ENCODE measurements at regions not wholly inside any gene's neighbourhood (a gene's known extent, or its start where the extent isn't known, plus 50 kb on each side); places are given as distances from the start of the nearest gene placed in this dataset.

DNA sequence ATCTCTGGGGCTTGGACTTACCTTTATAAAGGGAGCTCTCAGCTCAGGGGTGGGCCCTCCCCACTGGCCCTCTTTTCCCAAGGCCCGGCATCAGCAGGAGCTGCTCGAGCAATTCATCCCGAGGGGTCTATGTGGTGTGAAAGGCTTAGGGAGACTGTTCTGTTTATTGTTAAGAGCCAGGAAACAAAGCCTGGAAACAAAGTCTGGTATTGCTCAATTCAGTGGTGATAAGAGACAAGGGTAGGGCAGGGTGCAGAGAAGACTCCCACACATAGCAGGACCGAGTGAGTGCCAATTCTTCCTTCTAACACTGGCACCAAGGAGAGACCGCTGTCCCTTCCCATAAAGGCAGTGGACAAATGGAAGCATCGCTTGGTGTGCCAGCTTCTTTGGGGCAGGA is 750.7 kb downstream of the KCNJ18 start:
- Histone ChIP-seq H3K4me1 (ENCODE audit: insufficient read depth, low read length) (no peaks in the 10 kb centered on the region), H3K9me3 (ENCODE audit: control insufficient read depth, insufficient read depth, low read length) (no peaks in the 10 kb centered on the region), H3K36me3 (ENCODE audit: insufficient read depth, low read length) (no peaks in the 10 kb centered on the region), H3K9ac (ENCODE audit: low read depth, low read length) (no peak overlapping the region)

DNA sequence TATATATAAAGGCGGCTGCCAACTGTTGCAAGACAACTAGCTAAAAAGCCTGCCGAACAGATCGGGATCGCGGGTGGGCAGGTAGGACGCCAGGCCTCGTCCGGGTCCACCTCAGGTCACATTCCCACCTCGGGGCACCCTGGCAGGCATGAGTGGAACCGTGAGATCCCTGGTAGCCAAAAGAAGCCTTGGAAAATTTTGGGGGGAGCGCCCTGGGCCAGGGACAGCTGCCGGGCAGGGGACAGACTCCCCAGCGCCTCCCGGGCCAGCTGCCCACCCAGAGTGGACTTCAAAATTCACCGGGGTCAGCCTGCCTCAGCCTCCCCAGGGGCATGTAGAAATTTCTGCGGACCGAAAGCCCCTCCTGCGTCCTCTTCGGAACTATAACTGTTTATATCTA is 760.9 kb downstream of the KCNJ18 start:
- H3K4me1 ChIP-seq (ENCODE audit: insufficient read depth, low read length) = no peaks in the 10 kb centered on the region
- no peaks in the 10 kb centered on the region for H3K9me3 ChIP-seq (ENCODE audit: control insufficient read depth, insufficient read depth, low read length)

DNA sequence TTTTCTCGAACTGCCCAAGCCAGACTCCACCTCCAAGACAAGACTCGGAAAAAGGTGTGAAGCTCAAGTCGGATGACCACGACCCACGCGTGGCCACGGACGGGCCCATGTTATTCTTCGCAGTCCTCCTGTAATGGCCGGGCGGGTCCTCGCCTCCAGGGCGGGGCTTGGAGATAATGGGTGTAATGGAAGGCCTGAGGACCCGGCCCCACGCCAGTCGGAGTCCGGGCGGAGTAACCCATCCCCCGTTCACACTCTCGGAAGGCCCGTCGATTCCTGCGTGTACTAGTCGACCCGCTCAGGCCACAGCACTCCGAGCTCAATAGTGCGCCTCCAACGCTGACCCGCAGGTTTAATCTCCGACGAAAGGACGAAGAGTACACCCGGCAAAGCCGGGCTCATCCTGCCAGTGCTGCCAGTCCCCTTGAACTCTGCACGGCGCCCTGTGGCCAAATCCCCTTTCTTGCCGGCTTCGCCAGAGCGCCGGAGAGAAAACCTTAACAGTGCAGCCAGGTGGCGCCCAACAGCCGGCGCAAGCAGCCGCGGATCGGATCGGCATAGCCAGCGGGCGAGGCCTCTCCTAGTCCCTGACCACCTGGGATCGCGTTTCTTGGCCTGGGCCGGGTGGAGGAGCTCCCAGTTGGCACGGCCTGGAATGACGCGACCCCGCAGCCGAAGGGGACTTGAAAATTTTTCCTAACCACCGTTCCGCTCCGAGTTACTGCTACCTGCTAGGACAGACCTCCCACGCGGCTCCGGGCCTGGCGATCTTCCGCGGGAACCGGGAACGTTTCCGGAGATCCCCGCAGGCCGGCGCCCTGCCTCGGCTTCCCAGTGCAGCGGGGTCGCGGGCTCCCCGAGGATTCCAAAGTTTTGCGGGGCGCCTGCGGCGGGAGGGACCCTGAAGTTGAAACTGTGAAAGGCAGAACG is 762.0 kb downstream of the KCNJ18 start:
- Histone ChIP-seq H3K4me1 (ENCODE audit: insufficient read depth, low read length) (no peaks in the 10 kb centered on the region), H3K36me3 (ENCODE audit: insufficient read depth, low read length) (no peaks in the 10 kb centered on the region), H3K9ac (ENCODE audit: low read depth, low read length) (no peak overlapping the region), H3K9me3 (ENCODE audit: control insufficient read depth, insufficient read depth, low read length) (no peaks in the 10 kb centered on the region)

More for the DNA sequence above, 760.9 kb downstream of the KCNJ18 start:
- Histone ChIP-seq H3K9ac (ENCODE audit: low read depth, low read length) (no peak overlapping the region), H3K36me3 (ENCODE audit: insufficient read depth, low read length) (no peaks in the 10 kb centered on the region)

DNA sequence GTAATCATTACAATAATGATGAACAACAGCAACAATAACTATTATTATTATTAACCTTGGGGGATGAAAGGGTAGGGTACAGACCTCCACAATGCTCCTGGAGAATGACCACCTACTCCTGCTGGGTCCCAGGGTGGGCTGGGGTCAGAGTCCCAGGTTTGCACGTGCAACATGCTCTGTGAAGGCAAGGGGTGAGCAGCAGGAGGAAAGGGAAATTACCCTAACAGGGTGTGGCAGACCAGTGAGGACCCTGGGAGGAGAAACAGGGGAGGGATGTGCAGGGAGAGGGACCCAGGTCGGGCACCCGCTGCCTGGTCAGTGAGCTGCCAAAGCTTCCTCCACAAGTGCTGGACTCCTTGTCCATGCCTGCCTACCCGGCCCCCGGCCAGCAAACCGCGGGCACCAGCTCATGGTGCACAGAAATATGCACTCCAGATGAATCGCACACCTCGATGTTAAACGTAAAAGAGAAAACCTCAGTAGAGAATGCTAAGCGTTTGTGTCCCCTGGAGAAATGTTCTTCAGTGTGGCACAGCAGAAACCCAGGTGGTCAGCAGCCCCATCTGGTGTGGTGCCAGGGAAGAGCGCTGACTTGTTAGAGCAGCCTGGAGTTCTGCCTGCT is 767.1 kb downstream of the KCNJ18 start:
- Histone ChIP-seq H3K4me1 (ENCODE audit: insufficient read depth, low read length) (no peaks in the 10 kb centered on the region), H3K9ac (ENCODE audit: low read depth, low read length) (no peak overlapping the region), H3K36me3 (ENCODE audit: insufficient read depth, low read length) (no peaks in the 10 kb centered on the region), H3K9me3 (ENCODE audit: control insufficient read depth, insufficient read depth, low read length) (no peaks in the 10 kb centered on the region)

DNA sequence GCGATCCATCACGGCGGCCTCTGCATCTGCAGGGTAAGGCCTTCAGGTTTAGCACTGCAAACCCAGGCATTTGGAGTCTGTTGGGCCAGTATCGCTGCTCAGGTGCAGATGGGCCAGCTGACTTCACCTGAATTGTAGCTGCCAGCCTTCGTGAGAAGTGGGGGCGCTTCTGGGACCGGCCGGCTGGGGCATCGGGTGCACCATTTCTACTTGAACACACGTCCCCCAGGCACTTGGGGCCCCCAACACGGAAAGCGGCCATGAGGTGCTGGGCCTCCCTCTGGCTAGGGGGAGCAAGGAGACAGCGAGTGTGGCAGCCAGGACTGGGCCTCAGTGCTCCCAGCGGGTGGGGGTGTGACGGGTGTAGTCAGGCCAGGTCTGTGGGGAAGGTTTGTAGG is 767.6 kb downstream of the KCNJ18 start:
- no peaks in the 10 kb centered on the region for H3K36me3 ChIP-seq (ENCODE audit: insufficient read depth, low read length)
- H3K4me1 ChIP-seq (ENCODE audit: insufficient read depth, low read length) = no peaks in the 10 kb centered on the region
- no peak overlapping the region for H3K9ac ChIP-seq (ENCODE audit: low read depth, low read length)
- H3K9me3 ChIP-seq (ENCODE audit: control insufficient read depth, insufficient read depth, low read length) = no peaks in the 10 kb centered on the region

- H3K9ac ChIP-seq (ENCODE audit: low read depth, low read length) = no peak overlapping the region
- no peaks in the 10 kb centered on the region for H3K4me1 ChIP-seq (ENCODE audit: insufficient read depth, low read length)
- H3K9me3 ChIP-seq (ENCODE audit: control insufficient read depth, insufficient read depth, low read length) = no peaks in the 10 kb centered on the region
- no peaks in the 10 kb centered on the region for H3K36me3 ChIP-seq (ENCODE audit: insufficient read depth, low read length)
Observed at GRCh38 chr17:22460461-22461063, 768.2 kb downstream of the KCNJ18 start.

- H3K9me3 ChIP-seq (ENCODE audit: control insufficient read depth, insufficient read depth, low read length) = no peaks in the 10 kb centered on the region
- no peaks in the 10 kb centered on the region for H3K36me3 ChIP-seq (ENCODE audit: insufficient read depth, low read length)
- no peak overlapping the region for H3K9ac ChIP-seq (ENCODE audit: low read depth, low read length)
- H3K4me1 ChIP-seq (ENCODE audit: insufficient read depth, low read length) = no peaks in the 10 kb centered on the region
Observed at GRCh38 chr17:22461460-22462145, 769.3 kb downstream of the KCNJ18 start.

GRCh38 chr17:22462461-22462860 is 770.1 kb downstream of the KCNJ18 start:
- Histone ChIP-seq H3K9me3 (ENCODE audit: control insufficient read depth, insufficient read depth, low read length) (no peaks in the 10 kb centered on the region), H3K36me3 (ENCODE audit: insufficient read depth, low read length) (no peaks in the 10 kb centered on the region), H3K9ac (ENCODE audit: low read depth, low read length) (no peak overlapping the region), H3K4me1 (ENCODE audit: insufficient read depth, low read length) (no peaks in the 10 kb centered on the region)

GRCh38 chr17:22463110-22463850 is 771.0 kb downstream of the KCNJ18 start:
- no peaks in the 10 kb centered on the region for H3K9me3 ChIP-seq (ENCODE audit: control insufficient read depth, insufficient read depth, low read length)

DNA sequence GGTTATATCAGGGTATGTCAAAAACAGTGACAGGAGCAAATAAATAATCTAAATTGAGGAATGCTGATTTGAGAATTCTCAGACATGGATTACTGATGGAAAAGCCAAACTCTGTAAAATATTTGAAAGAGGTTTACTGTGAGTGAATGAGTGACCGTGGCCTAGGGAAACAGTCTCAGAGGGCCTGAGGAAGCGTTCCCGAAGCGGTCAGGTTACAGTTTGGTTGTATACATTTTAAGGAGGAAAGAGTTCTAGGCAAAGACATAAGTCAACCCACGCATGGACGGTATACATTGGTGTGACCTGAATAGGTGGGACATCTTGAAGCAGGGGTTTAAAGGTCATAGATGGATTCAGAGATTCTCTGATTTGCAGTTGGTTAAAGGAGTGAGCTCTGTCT is 771.7 kb downstream of the KCNJ18 start:
- no peak overlapping the region for H3K9ac ChIP-seq (ENCODE audit: low read depth, low read length)
- H3K9me3 ChIP-seq (ENCODE audit: control insufficient read depth, insufficient read depth, low read length) = no peaks in the 10 kb centered on the region
- H3K4me1 ChIP-seq (ENCODE audit: insufficient read depth, low read length) = no peaks in the 10 kb centered on the region
- H3K36me3 ChIP-seq (ENCODE audit: insufficient read depth, low read length) = no peaks in the 10 kb centered on the region

More at GRCh38 chr17:22463110-22463850, 771.0 kb downstream of the KCNJ18 start:
- H3K4me1 ChIP-seq (ENCODE audit: insufficient read depth, low read length) = no peaks in the 10 kb centered on the region
- no peaks in the 10 kb centered on the region for H3K36me3 ChIP-seq (ENCODE audit: insufficient read depth, low read length)
- no peak overlapping the region for H3K9ac ChIP-seq (ENCODE audit: low read depth, low read length)

DNA sequence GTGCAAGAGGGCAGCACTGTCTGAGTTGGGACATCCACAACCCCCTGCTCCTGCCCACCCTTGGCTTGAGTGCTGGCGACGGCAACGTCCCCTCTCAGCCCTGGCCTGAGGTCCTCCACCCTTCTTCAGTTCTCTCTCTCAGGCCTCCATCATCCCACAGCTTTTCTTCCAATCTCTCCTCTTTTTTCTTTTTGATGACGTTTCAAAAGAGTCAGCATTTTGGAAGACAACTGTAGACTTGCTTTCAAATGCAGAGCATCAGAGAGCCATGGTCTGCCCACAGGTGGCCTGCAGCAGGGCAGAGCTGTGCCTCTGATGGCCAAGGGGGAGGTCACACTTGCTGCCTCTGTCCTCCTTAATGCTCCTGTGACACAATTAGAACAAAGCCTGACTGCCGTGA is 775.4 kb downstream of the KCNJ18 start:
- Histone ChIP-seq H3K4me1 (ENCODE audit: insufficient read depth, low read length) (no peaks in the 10 kb centered on the region), H3K9ac (ENCODE audit: low read depth, low read length) (no peak overlapping the region), H3K9me3 (ENCODE audit: control insufficient read depth, insufficient read depth, low read length) (no peaks in the 10 kb centered on the region), H3K36me3 (ENCODE audit: insufficient read depth, low read length) (no peaks in the 10 kb centered on the region)

GRCh38 chr17:22469101-22469880 is 777.0 kb downstream of the KCNJ18 start:
- H3K9me3 ChIP-seq (ENCODE audit: control insufficient read depth, insufficient read depth, low read length) = no peaks in the 10 kb centered on the region
- H3K36me3 ChIP-seq (ENCODE audit: insufficient read depth, low read length) = no peaks in the 10 kb centered on the region
- no peaks in the 10 kb centered on the region for H3K4me1 ChIP-seq (ENCODE audit: insufficient read depth, low read length)
- no peak overlapping the region for H3K9ac ChIP-seq (ENCODE audit: low read depth, low read length)

DNA sequence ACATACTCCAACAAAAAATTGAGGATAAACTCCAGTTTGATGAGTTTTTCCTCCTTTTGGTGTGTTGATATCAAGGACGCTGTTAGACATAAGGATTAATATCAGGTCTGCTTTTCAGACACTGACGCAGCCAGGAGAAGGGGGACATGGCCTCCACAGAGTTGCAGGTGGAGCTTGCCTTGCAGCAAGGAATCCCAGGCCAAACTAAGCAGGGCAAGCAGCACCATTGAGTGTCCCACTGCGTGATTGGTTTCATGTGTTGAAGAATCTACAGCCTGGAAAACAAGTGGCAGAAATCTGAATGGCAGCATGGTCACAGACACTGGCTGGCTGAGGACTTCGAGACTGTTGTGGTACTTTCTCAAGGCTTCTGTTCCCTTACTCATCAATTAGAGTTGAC is 777.6 kb downstream of the KCNJ18 start:
- Histone ChIP-seq H3K9ac (ENCODE audit: low read depth, low read length) (no peak overlapping the region), H3K36me3 (ENCODE audit: insufficient read depth, low read length) (no peaks in the 10 kb centered on the region), H3K4me1 (ENCODE audit: insufficient read depth, low read length) (no peaks in the 10 kb centered on the region), H3K9me3 (ENCODE audit: control insufficient read depth, insufficient read depth, low read length) (no peaks in the 10 kb centered on the region)
